ENCODE measurements at regions not wholly inside any gene's neighbourhood (a gene's known extent, or its start where the extent isn't known, plus 50 kb on each side); places are given as distances from the start of the nearest gene placed in this dataset.
"Not testable (repeated sequence)": the region's sequence is repeated elsewhere in the genome, so short reads cannot be mapped to it uniquely, and the experiment has no call there.

DNA sequence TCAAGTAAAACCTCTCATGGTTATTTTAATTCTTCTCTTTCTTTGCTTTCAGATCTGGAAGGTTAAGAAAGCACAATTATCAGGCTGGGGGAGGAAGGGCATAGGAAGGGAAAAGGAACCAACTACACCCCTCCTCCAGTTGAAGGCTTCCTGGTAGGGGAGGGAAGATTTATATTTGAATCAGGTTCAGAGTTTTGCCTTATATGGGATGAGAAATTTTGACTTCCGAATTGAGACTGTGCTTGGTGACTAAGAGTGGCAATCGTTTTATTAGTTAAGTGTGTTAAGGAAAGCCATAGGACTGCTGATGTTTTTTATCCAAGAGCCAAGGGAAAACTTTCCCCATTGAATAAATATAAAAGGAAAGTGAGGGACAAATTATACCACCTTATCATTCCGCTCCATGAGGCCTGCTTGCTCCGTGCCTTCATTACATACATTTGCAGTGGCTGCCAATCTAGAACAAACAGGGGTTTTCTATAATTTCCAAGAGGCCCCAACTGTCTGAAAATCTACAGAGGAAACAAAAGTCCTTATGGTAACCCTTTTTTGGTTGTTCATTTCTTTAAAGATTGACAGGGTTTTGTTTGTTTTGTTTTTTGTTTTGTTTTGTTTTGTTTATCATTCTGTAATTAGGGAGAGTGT is 115.7 kb upstream of the EPB41L4A start:
- no peak for DNase-seq

- DNase-seq = no peak
Measured at GRCh38 chr5:112535356-112535755, 116.3 kb upstream of the EPB41L4A start.

GRCh38 chr5:112544558-112544957 is 125.5 kb upstream of the EPB41L4A start:
- DNase-seq = not testable (repeated sequence)

DNA sequence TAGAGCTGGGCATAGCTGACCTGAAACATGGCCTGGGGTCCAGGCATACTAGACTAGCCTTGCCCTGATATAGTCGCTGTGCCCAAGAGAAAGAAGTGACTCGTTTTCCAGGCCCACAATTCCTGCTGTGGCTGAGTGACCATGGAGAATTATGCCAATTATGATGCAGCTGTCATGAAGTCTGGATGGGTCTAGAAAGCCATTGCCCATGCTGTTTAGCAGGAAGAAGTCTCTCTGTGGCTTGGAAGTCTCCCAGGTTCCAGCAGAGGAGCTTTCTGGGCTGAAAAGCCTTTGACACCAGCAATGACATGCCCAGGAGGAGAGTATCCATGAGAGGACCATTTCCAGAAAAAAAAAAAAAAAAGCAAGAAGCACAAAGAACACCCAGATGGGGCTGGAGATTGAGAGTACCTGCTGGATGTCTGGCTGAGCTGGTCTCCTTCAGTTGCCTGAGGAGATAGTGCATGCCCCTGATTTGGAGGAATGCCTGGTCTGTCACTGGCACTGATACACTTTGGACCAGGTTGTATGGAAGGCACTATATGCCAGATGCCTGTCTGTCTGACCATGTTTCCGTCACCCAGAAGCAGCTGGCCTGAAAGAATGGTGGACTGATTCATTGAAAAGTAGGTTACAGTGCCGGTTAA is 128.0 kb upstream of the EPB41L4A start:
- no peak for DNase-seq

DNA sequence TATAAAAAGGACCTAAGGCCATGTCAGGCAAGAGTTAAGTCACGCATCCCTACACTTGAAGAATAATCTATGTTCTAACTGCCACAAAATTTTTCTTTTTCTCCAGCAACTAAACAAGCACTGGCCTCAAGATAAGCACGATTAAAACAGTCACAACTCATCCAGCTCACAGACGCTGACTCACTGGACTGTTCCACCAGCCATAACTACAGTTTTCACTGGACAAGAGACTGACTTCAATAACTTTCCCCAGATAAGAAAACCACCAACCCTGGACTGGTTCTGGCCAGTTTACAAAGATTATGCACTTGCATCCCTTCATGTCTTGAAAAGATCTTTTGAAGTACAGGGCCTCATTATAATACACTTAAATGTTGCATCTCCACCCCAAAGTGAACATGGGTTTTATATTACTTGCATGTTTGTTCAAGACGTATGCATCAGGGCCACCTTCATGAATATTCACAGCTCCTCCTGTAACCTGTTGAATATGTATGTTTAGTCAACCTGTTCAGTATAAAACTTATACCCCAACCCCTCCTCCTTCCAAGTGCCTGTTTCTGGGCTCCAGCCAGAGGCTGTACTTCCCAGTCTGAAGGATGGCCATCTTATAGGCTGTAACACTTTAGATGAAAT is 129.3 kb upstream of the EPB41L4A start:
- no peak for DNase-seq

DNA sequence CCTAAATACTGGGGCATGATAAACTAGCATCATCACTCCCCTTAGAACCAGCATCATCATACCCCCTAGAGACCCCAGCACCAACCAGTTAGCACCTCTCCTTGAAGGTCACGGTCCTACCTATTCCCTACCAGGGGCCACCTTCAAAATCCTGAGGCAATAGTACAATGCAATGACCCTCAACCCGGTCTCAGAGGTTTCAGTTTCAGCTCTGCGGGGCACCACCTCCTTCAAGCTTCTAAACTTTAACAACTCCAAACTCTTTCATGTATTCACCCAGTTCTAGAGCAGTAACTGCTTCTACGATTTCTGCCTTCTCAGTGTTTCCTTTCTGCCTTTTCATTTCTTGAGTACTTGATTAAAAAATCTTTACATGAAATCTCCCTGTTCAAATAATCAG is 130.1 kb upstream of the EPB41L4A start:
- no peak for DNase-seq

DNA sequence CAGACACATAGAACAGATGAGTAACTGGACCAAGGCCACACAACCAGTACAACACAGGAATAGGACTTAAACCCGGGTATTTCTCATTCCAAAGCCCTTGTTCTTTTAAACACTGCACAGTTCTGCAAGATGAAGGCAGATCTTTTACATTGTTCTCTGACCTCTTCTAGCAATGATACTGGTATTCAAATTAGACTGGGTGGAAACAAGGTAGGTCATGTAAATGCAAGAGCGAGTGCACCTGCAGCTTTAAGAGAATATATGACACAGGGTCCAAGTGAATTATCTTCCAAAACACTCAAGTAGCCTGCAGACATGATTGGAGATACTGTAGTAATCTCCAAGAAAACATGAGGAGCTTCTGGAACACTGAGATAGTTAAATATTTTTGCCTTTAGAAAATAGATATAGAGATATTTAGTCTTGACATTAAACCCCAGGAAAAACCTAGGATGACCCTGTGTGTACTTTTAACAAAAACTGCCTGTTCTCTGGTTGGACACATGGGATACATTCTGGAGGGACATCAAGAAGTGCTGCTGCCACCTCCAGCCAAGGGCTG is 130.6 kb upstream of the EPB41L4A start:
- no peak for DNase-seq

- DNase-seq = peak in 3 of 5 donors; percentile 21 to 44 (median 22)
Measured at GRCh38 chr5:112551419-112552032, 132.4 kb upstream of the EPB41L4A start.

DNA sequence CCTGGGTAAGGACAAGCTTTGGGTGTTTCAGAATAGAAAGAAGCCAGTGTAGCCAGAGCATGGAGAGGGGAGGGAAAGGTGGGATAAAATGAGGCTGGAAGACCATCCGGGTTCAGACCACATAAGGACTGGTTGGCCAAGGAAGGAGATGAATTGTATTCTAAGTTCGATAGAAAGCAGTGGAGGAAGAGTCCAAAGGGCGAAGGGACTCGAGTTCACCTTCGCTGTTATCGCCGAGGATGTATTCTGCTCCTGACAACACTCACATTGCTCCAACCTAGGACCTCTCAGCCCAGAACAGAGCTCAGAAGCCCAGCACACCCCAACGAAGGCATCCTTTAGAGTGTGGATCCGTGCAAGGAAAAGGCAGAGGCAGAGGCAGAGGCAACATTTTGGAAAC is 133.1 kb upstream of the EPB41L4A start:
- DNase-seq = no peak

DNA sequence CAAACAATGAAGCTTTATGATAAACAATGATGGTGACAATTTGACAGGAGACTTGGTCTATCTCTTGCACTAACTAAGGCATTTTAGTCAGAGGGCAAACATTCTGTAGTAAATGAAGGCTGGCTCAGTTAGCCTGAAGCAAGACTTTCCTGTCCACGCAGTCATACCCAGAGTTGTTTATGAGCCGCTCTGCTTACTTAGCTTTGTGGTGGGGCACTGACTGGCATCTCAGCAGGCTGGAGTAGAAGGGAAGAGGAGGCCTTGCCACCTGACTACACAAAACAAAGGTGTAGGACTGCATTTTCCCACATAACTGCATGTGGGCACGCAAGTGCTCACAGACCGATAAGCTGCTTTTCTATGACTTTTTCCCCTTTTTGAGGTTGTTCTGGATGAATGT is 133.7 kb upstream of the EPB41L4A start:
- no peak for DNase-seq

- no peak for DNase-seq
Measured at GRCh38 chr5:112554101-112554977, 135.3 kb upstream of the EPB41L4A start.

DNA sequence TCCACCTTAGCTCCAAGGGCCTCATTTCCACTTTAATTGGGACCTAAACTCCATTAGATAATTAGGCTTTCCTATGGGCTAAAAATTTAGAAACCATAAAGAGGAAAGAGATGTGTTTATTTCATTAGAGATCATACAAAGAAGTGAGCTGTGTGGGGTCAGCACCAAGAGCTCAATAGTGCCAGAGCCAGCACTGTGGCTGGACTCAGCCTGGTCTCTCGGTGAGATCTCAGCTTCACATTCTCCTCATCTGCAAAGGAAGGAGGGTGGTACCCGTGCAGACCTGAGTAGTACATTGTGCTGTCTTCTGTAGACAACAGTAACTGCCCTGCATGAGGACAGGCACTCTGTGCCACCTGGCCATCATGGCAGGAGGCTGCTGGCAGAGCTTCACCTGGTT is 136.1 kb upstream of the EPB41L4A start:
- no peak for DNase-seq

GRCh38 chr5:112555691-112556090 is 136.6 kb upstream of the EPB41L4A start:
- DNase-seq = no peak

GRCh38 chr5:112559501-112559900 is 140.4 kb upstream of the EPB41L4A start:
- DNase-seq = not testable (repeated sequence)

DNA sequence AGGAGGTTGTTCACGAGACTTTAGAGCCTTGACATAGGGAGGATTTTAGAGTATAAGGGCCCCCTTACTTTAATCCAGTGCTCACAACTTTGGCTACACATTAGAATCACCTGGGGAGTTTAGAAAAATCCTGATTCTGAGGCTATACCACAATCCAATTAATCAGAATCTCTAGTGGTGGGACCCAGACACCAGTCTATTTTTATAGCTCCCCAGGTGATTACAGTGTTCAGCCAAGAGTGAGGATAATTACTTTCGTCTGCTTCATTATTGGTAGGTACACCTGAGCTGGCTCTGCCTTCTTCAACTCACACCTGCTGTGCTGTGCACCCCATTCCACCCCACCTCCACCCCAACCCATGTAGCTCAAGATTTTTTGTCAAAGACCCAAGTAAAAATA is 141.3 kb upstream of the EPB41L4A start:
- no peak for DNase-seq

- DNase-seq = no peak
Measured at GRCh38 chr5:112563169-112563826, 144.2 kb upstream of the EPB41L4A start.

- no peak for DNase-seq
Measured at GRCh38 chr5:112566251-112566650, 147.2 kb upstream of the EPB41L4A start.

DNA sequence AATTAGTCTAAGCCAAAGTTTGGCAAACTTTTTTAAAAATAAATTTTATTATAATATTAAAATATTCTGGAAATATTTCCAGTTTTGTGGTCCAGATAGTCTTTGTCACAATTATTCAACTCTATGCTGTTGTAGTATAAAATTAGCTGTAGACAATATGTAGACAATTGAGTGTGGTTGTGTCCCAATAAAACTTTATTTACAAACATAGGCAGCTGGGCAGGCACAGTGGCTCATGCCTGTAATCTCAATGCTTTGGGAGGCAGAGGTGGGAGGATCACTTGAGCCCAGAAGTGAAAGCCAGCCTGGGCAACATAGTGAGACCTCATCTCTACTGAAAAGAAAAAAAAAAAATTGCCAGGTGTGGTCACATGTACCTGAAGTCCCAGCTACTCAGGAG is 150.5 kb upstream of the EPB41L4A start:
- no peak for DNase-seq

DNA sequence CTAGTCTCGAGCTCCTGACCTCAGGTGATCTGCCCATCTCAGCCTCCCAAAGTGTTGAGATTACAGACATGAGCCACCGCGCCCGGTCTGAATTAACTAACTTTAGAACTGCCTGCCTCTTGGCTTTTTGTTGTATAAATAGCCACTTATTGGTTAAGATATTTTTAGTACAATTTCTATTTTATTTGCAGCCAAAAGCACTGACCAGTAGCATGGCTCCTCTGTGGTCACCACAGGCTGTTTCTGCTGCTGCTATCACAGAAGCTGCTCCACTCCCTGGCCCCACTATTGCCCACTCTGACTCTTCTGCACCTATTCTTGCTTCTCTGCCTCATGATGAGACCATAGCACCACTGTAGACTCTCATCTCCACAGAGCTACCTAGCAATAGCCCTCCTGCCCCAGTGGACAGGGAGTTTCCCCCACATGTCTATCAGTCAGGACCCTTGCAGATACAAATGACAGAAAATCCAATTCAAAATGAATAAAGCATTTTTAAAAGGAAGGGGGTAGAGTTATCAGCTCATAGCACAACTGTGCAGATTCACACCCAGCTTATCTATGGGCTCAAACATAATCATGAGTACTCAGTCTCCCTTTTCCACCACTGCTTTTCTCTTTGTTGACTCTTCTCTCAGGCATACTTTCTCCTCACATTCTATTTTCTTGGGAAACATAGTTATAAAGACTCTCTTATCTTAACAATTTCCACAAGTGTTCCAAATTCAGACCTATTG is 151.8 kb upstream of the EPB41L4A start:
- no peak for DNase-seq

DNA sequence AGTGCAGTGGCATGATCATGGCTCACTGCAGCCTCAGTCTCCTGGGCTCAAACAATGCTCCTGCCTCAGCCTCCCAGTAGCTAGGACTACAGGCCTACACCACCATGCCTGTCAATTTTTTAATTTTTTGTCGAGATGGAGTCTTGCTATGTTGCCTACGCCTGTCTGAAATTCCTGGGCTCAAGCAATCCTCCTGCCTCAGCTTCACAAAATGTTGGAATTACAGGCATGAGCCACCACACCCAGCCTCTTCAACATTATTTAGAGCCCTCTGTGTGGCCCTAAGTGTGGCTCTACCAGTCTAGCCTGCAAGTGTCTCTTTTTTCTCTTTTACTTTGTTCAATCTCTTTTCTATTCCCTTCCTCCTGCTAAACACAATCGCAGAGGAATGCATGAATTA is 154.4 kb upstream of the EPB41L4A start:
- DNase-seq = no peak

DNA sequence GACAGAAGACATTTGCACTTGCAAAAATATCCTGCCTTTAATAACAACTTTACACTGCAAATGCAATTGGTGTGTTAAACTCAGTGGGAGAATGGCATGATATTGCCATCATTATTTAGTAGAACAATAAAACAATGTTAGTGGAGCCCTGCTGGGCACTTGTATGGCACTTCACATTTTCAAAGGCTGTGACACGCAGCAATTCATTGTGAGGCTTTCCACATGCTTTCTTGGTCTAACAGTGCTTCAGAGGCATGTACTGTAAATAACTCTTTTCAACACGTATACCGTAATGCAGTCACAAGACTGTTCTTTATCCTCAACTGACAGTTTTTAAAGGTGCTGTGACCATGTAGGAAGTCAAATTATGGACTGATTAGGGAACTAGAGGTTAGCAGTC is 155.5 kb upstream of the EPB41L4A start:
- no peak for DNase-seq

Data from T-helper 1 cell (primary cell).